GM23248 (cell line): ENCODE measurements at regions not wholly inside any gene's neighbourhood (a gene's known extent, or its start where the extent isn't known, plus 50 kb on each side); places are given as distances from the start of the nearest gene placed in this dataset.

Experiments
- DNase-seq: peaks from one replicate; pipeline ENCODE4 v3.0.0-alpha.2; 2015
- H2AFZ ChIP-seq: fragments of 200-600 bp; sonication (generic); 2 replicates; pipeline ENCODE4 v1.6.1; 2016; ENCODE audit warnings: antibody characterized with exemption
- H3F3A ChIP-seq: fragments of 200-600 bp; sonication (generic); 2 replicates; pipeline ENCODE4 v1.6.1; 2016; ENCODE audit warnings: mild to moderate bottlenecking, antibody characterized with exemption, mixed run types; ENCODE audit not compliant: insufficient read depth
- H3K27ac ChIP-seq: fragments of 200-600 bp; sonication (generic); 2 replicates; pipeline ENCODE4 v1.5.1; 2016; ENCODE audit warnings: mild to moderate bottlenecking
- H3K27me3 ChIP-seq: fragments of 200-600 bp; sonication (generic); replicated peaks from 2 replicates; pipeline ENCODE4 v1.6.1; 2016; ENCODE audit warnings: mild to moderate bottlenecking; ENCODE audit not compliant: insufficient read depth
- H3K36me3 ChIP-seq: fragments of 200-600 bp; sonication (generic); 2 replicates; pipeline ENCODE4 v1.6.1; 2016; ENCODE audit warnings: low read depth, mild to moderate bottlenecking
- H3K4me1 ChIP-seq: fragments of 200-600 bp; sonication (generic); 2 replicates; pipeline ENCODE4 v1.6.1; 2016; ENCODE audit warnings: mild to moderate bottlenecking; ENCODE audit not compliant: insufficient read depth
- H3K4me2 ChIP-seq: fragments of 200-600 bp; sonication (generic); one replicate; pipeline ENCODE4 v1.6.1; 2016; ENCODE audit warnings: mild to moderate bottlenecking; ENCODE audit not compliant: unreplicated experiment
- H3K4me3 ChIP-seq: fragments of 200-600 bp; sonication (generic); 2 replicates; pipeline ENCODE4 v1.5.1; 2016; ENCODE audit warnings: mild to moderate bottlenecking
- H3K79me2 ChIP-seq: fragments of 200-600 bp; sonication (generic); 2 replicates; pipeline ENCODE4 v1.6.1; 2016; ENCODE audit warnings: mild to moderate bottlenecking; ENCODE audit not compliant: insufficient read depth
- H3K9ac ChIP-seq: fragments of 200-600 bp; sonication (generic); 2 replicates; pipeline ENCODE4 v1.6.1; 2016; ENCODE audit warnings: mild to moderate bottlenecking
- H3K9me2 ChIP-seq: fragments of 200-600 bp; sonication (generic); 2 replicates; pipeline ENCODE4 v1.6.1; 2016; ENCODE audit warnings: mixed run types, mild to moderate bottlenecking, moderate library complexity; ENCODE audit not compliant: insufficient read depth
- H3K9me3 ChIP-seq: fragments of 200-600 bp; sonication (generic); one replicate; pipeline ENCODE4 v1.6.1; 2017; ENCODE audit warnings: low read depth
- H4K20me1 ChIP-seq: fragments of 200-600 bp; sonication (generic); 2 replicates; pipeline ENCODE4 v1.6.0; 2016; ENCODE audit not compliant: insufficient read depth
- EZH2 ChIP-seq: fragments of 200-600 bp; sonication (generic); IDR thresholded peaks from 2 replicates; pipeline ENCODE4 v1.6.1; 2018; ENCODE audit warnings: antibody characterized with exemption, mild to moderate bottlenecking; ENCODE audit not compliant: insufficient read depth, poor library complexity, severe bottlenecking
- EZH2phosphoT487 ChIP-seq: fragments of 200-600 bp; sonication (generic); IDR thresholded peaks from 2 replicates; pipeline ENCODE4 v1.6.1; 2018; ENCODE audit warnings: antibody characterized with exemption, moderate library complexity, mild to moderate bottlenecking, low read depth; ENCODE audit not compliant: insufficient read depth
- WGBS, 2 experiments: methylation state at CpG; one replicate each; pipeline ENCODE4 v1.1.6; 2015 to 2017; ENCODE audit warnings: low lambda C conversion rate in 2 of 2, low coverage in 1 of 2; ENCODE audit errors: missing lambda C conversion rate in 2 of 2; 5-methylcytosine and 5-hydroxymethylcytosine counted together
- in situ Hi-C: fragments of 300-500 bp; cut with MboI; formaldehyde crosslinking; loops from 2 replicates; pipeline ENCODE4 v1.15.0; 2020

DNA sequence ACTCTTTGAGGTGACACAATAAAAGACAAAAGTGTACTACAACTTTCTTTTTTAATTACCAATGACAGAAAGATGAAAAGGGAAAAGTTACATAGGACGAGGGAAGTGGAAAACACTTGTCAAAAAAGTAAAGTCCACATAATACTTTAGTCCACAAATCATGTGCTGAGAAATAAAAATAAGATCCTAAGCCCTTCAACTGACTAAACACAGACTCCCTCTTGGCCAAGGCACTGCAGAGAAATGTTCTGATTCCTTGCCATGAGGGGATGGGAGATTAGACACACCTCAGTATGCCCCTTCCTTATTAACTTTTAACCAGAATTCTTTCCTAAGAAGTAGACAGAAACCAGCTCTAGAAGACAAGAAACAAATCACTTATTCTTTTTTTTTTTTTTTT is 59.5 kb upstream of the TGFBR2 start:
- in situ Hi-C loops: no loop called here
- Histone ChIP-seq H3K9me3 (no peaks in the 10 kb centered on the region), H3K4me2 (no peak overlapping the region), H3K27me3 (no peaks in the 10 kb centered on the region), H3K79me2 (no peaks in the 10 kb centered on the region), H2AFZ (no peak overlapping the region), H3K9ac (no peak overlapping the region), H3K4me1 (peaks cover 17% of the 10 kb centered on the region), H3K36me3 (no peaks in the 10 kb centered on the region), H3K9me2 (no peaks in the 10 kb centered on the region), H3F3A (peaks cover 12% of the 10 kb centered on the region), H3K4me3 (no peak overlapping the region), H4K20me1 (no peaks in the 10 kb centered on the region), H3K27ac (no peak overlapping the region)
- no peak for DNase-seq
- 98 to 100% methylated on average over 1 of the region's 1 CpG for WGBS, 2 experiments
- no peak for TF ChIP-seq EZH2phosphoT487
- TF ChIP-seq EZH2: no peak

DNA sequence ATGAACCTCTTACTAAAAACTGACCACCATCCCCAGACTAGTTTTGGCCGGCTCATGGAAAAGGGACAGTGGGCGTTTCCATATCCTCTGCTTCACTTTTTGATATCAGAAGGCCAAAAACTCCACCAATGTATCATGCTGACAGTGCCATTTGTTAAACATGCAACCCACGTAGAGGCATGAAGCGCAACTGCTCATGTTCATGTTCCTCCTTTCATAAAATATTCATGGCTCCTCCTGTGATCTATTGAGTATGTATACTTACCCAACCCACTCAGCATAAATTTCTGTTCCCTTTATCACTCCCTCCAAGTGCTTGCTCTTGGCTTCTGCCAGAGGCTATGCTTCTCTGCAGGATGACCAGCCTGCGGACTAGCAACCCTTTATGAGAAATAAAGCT is 58.7 kb upstream of the TGFBR2 start:
- Histone ChIP-seq H4K20me1 (no peaks in the 10 kb centered on the region), H3F3A (peaks cover 12% of the 10 kb centered on the region), H3K79me2 (no peaks in the 10 kb centered on the region), H3K4me1 (peaks cover 17% of the 10 kb centered on the region), H3K9ac (no peak overlapping the region), H3K4me2 (no peak overlapping the region), H3K27ac (no peak overlapping the region), H3K9me2 (no peaks in the 10 kb centered on the region), H3K27me3 (no peaks in the 10 kb centered on the region), H3K4me3 (no peak overlapping the region), H3K9me3 (no peaks in the 10 kb centered on the region), H3K36me3 (no peaks in the 10 kb centered on the region), H2AFZ (no peak overlapping the region)
- in situ Hi-C loops: no loop called here
- TF ChIP-seq EZH2 (no peak), EZH2phosphoT487 (no peak)
- WGBS, 2 experiments: 91 to 94% methylated on average over 5 of the region's 5 CpGs
- no peak for DNase-seq

DNA sequence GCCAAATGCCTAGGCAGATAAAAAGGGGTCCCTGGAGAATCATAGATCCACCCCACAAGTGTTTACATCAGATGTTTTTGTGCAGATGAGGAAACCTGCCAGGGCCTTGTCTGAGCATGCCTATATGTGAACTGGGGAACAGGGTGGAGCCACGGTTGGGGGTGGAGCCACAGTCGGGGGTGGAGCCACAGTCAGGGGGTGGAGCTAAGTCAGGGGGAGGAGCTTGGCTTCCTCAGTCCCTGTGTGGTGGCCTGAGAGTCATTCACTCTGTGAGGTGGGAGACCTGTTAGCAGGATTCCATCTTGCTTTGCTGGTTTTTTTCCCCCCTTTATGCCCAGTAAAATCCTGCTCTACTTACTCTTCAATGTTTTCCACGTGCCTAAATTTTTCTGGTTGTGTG is 57.8 kb upstream of the TGFBR2 start:
- H3K9ac ChIP-seq: no peak overlapping the region
- peak; percentile 21 for DNase-seq
- H3K9me2 ChIP-seq: no peaks in the 10 kb centered on the region
- no peak overlapping the region for H3K4me3 ChIP-seq
- no peaks in the 10 kb centered on the region for H4K20me1 ChIP-seq
- WGBS, 2 experiments: 62 to 73% methylated on average over 3 of the region's 3 CpGs
- H3K9me3 ChIP-seq: no peaks in the 10 kb centered on the region
- no peaks in the 10 kb centered on the region for H3K27me3 ChIP-seq
- no peak overlapping the region for H3K27ac ChIP-seq
- H3K4me1 ChIP-seq: peaks cover 18% of the 10 kb centered on the region
- H3K4me2 ChIP-seq: no peak overlapping the region
- H3K79me2 ChIP-seq: no peaks in the 10 kb centered on the region
- peaks cover 12% of the 10 kb centered on the region for H3F3A ChIP-seq
- in situ Hi-C loops: no loop called here
- H2AFZ ChIP-seq: no peak overlapping the region
- no peak for TF ChIP-seq EZH2phosphoT487
- TF ChIP-seq EZH2: no peak
- no peaks in the 10 kb centered on the region for H3K36me3 ChIP-seq

DNA sequence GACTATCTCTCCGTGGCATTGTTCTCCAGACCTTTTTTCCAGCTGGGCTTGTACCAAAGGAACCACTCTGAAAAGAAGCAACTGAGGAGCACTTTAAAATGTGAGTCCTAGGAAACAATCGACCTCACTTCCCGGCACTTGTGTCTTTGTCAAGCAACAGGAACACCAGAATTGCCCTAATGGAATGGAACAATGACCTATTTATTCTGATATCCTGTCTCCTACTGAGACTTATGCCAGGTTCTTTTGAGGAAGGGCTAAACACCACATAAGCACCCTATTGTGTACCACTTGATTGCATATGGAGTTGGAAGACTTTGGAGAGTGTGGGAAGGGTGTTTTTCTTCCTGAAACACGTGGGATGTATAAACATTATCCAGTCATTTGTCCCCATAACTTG is 56.8 kb upstream of the TGFBR2 start:
- Histone ChIP-seq H3K4me3 (no peak overlapping the region), H3K27ac (no peak overlapping the region), H3K9me2 (no peaks in the 10 kb centered on the region), H3K36me3 (no peaks in the 10 kb centered on the region), H3K27me3 (no peaks in the 10 kb centered on the region), H4K20me1 (no peaks in the 10 kb centered on the region), H3K9me3 (no peaks in the 10 kb centered on the region), H3F3A (peaks cover 13% of the 10 kb centered on the region), H3K4me1 (peaks cover 20% of the 10 kb centered on the region), H3K4me2 (no peak overlapping the region), H3K9ac (no peak overlapping the region), H2AFZ (no peak overlapping the region), H3K79me2 (no peaks in the 10 kb centered on the region)
- in situ Hi-C loops: no loop called here
- TF ChIP-seq EZH2 (no peak), EZH2phosphoT487 (no peak)
- DNase-seq: no peak
- 20 to 23% methylated on average over 4 of the region's 4 CpGs for WGBS, 2 experiments

DNA sequence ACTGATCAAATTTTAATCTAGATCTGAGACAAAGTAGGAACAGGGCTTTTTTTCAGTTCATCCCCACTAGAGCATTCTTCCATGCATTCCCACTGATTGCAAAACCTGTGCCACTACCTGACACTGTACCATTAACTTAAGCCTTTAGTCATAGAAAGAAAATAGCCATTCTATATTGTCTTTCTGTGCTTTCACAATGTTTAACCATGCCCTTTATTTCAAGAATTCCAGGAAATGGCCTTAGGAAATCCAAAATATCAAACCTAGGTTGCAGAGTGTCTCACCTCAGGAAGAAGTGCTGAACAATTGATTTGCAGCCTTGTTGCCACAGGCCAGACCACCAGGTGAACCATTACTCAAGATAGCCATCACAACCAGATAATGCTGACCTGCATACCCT is 56.2 kb upstream of the TGFBR2 start:
- Histone ChIP-seq H3K36me3 (no peaks in the 10 kb centered on the region), H3K27ac (no peak overlapping the region), H3F3A (peaks cover 9% of the 10 kb centered on the region), H3K4me2 (no peak overlapping the region), H2AFZ (no peak overlapping the region), H3K9ac (no peak overlapping the region), H4K20me1 (no peaks in the 10 kb centered on the region), H3K4me1 (peaks cover 14% of the 10 kb centered on the region), H3K27me3 (no peaks in the 10 kb centered on the region), H3K9me3 (no peaks in the 10 kb centered on the region), H3K9me2 (no peaks in the 10 kb centered on the region), H3K79me2 (no peaks in the 10 kb centered on the region), H3K4me3 (no peak overlapping the region)
- DNase-seq: no peak
- TF ChIP-seq EZH2phosphoT487 (no peak), EZH2 (no peak)
- in situ Hi-C loops: no loop called here
